ENCODE measurements at regions not wholly inside any gene's neighbourhood (a gene's known extent, or its start where the extent isn't known, plus 50 kb on each side); places are given as distances from the start of the nearest gene placed in this dataset.

DNA sequence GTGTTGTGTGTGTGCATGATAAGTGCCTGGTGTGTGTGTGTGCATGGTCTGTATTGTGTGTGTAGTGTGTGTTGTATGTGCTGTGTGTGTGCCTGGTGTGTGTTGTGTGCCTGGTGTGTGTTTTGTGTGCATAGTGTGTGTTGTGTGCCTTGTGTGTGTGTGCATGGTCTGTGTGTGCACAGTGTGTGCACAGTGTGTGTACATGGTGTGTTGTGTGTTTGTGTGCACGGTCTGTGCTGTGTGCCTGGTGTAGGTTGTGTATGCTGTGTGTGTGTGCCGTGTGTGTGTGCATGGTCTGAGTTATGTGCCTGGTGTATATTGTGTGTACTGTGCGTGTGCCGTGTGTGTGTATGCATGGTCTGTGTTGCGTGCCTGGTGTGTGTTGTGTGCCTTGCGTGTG lies 403.0 kb upstream of the RNF32 start:
- no peak for DNase-seq
- POLR2A ChIA-PET: no interaction called here
- peaks cover 2% of the 10 kb centered on the region for H3K27me3 Mint-ChIP-seq
- intact Hi-C loops (cut with micrococcal nuclease): no loop called here
- H3K9me3 Mint-ChIP-seq: no peaks in the 10 kb centered on the region
- H3K4me1 Mint-ChIP-seq (ENCODE audit: low read depth): no peaks in the 10 kb centered on the region
- no peak overlapping the region for H3K27ac Mint-ChIP-seq
- CTCF ChIA-PET: no interaction called here
- H3K4me3 Mint-ChIP-seq: no peak overlapping the region
- no peak for ATAC-seq
- TF ChIP-seq, protein P1, sequence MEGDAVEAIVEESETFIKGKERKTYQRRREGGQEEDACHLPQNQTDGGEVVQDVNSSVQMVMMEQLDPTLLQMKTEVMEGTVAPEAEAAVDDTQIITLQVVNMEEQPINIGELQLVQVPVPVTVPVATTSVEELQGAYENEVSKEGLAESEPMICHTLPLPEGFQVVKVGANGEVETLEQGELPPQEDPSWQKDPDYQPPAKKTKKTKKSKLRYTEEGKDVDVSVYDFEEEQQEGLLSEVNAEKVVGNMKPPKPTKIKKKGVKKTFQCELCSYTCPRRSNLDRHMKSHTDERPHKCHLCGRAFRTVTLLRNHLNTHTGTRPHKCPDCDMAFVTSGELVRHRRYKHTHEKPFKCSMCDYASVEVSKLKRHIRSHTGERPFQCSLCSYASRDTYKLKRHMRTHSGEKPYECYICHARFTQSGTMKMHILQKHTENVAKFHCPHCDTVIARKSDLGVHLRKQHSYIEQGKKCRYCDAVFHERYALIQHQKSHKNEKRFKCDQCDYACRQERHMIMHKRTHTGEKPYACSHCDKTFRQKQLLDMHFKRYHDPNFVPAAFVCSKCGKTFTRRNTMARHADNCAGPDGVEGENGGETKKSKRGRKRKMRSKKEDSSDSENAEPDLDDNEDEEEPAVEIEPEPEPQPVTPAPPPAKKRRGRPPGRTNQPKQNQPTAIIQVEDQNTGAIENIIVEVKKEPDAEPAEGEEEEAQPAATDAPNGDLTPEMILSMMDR (IDR thresholded peaks at IDR 0.05): no peak
- H3K36me3 Mint-ChIP-seq (ENCODE audit: low read depth): no peaks in the 10 kb centered on the region

- ATAC-seq (no peak), DNase-seq (no peak)
- Mint-ChIP-seq H3K4me1 (ENCODE audit: low read depth) (no peaks in the 10 kb centered on the region), H3K4me3 (no peak overlapping the region), H3K27ac (no peak overlapping the region), H3K27me3 (peaks cover 2% of the 10 kb centered on the region), H3K36me3 (ENCODE audit: low read depth) (no peaks in the 10 kb centered on the region), H3K9me3 (no peaks in the 10 kb centered on the region)
- intact Hi-C loops (cut with micrococcal nuclease): no loop called here
- TF ChIP-seq, protein P1 (IDR thresholded peaks at IDR 0.05): no peak
- ChIA-PET POLR2A (no interaction called here), CTCF (no interaction called here)
Measured at GRCh38 chr7:156236936-156237599, 403.5 kb upstream of the RNF32 start.

GRCh38 chr7:156236181-156236889 lies 404.2 kb upstream of the RNF32 start:
- no peaks in the 10 kb centered on the region for H3K9me3 Mint-ChIP-seq
- H3K27me3 Mint-ChIP-seq: no peaks in the 10 kb centered on the region
- TF ChIP-seq, protein P1 (IDR thresholded peaks at IDR 0.05): no peak
- ChIA-PET POLR2A (no interaction called here), CTCF (no interaction called here)
- no peak overlapping the region for H3K27ac Mint-ChIP-seq
- intact Hi-C loops (cut with micrococcal nuclease): no loop called here
- DNase-seq: no peak
- H3K4me1 Mint-ChIP-seq (ENCODE audit: low read depth): no peaks in the 10 kb centered on the region
- H3K4me3 Mint-ChIP-seq: no peak overlapping the region
- H3K36me3 Mint-ChIP-seq (ENCODE audit: low read depth): no peaks in the 10 kb centered on the region
- ATAC-seq: no peak

DNA sequence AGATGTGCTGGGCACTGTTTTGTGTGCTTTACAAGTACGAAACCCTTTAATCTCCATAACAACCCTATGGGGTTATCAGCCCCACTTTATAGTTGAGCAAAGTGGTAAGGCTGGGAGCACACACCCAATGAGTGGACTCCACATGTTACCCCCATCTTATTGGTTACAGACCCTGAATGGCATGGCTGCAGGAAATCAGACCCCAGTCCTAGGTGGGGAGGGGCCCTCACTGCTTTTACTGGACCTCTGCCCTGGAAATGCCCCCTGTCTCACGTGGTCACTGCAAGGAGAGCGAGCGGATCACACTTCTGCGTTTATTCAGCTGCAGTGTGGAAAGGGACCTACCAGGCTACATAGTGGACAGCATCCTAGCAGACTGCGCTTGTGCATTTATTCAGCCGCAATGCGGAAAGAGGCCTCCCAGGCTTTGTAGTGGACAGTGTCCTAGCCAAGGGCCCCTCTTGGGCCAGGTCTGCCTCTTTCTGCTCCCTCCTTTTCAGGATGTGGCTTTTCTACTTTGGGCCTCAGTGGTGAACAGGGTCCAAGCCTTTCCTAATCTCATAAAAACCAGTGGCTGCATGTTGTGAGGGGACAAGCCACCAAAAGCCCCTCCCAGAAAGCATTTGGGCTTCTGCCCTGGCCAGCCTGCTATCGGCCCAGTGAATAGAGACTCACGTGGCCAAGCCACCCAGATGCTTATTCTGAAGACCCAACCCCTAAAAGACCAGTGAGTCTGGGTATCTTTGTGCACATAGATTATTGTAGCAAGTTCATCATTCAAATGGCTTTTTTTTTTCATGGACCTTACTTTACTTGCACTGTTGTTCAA lies 405.7 kb upstream of the RNF32 start:
- no peaks in the 10 kb centered on the region for H3K4me1 Mint-ChIP-seq (ENCODE audit: low read depth)
- H3K4me3 Mint-ChIP-seq: no peak overlapping the region
- H3K27ac Mint-ChIP-seq: no peak overlapping the region
- intact Hi-C loops (cut with micrococcal nuclease): no loop called here
- no peaks in the 10 kb centered on the region for H3K36me3 Mint-ChIP-seq (ENCODE audit: low read depth)
- no peaks in the 10 kb centered on the region for H3K27me3 Mint-ChIP-seq
- no peaks in the 10 kb centered on the region for H3K9me3 Mint-ChIP-seq
- ChIA-PET CTCF (no interaction called here), POLR2A (no interaction called here)
- ATAC-seq: no peak
- TF ChIP-seq, protein P1 (IDR thresholded peaks at IDR 0.05): no peak
- DNase-seq: no peak

DNA sequence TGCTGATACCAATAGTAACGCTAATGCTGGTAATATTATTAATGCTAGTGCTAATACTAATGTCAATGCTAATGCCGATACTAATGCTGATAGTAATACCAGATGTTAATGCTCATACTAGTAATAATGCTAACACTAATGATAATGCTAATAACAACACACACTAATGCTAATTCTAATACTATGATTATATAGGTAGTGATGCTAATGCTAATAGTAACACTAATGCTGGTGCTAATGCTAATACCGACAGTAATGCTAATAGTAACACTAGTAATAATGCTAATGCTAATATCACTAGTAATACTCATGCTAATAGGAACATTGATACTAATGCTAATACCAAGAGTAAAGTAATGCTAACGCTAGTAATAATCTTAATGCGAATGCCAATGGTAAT lies 406.4 kb upstream of the RNF32 start:
- H3K27me3 Mint-ChIP-seq: no peaks in the 10 kb centered on the region
- ChIA-PET POLR2A (no interaction called here), CTCF (no interaction called here)
- no peaks in the 10 kb centered on the region for H3K4me1 Mint-ChIP-seq (ENCODE audit: low read depth)
- intact Hi-C loops (cut with micrococcal nuclease): no loop called here
- no peak for DNase-seq
- no peak overlapping the region for H3K27ac Mint-ChIP-seq
- H3K9me3 Mint-ChIP-seq: no peaks in the 10 kb centered on the region
- TF ChIP-seq, protein P1 (IDR thresholded peaks at IDR 0.05): no peak
- H3K4me3 Mint-ChIP-seq: no peak overlapping the region
- H3K36me3 Mint-ChIP-seq (ENCODE audit: low read depth): no peaks in the 10 kb centered on the region
- ATAC-seq: no peak
